ENCODE measurements at regions not wholly inside any gene's neighbourhood (a gene's known extent, or its start where the extent isn't known, plus 50 kb on each side); places are given as distances from the start of the nearest gene placed in this dataset.

- TF ChIP-seq, protein P1, sequence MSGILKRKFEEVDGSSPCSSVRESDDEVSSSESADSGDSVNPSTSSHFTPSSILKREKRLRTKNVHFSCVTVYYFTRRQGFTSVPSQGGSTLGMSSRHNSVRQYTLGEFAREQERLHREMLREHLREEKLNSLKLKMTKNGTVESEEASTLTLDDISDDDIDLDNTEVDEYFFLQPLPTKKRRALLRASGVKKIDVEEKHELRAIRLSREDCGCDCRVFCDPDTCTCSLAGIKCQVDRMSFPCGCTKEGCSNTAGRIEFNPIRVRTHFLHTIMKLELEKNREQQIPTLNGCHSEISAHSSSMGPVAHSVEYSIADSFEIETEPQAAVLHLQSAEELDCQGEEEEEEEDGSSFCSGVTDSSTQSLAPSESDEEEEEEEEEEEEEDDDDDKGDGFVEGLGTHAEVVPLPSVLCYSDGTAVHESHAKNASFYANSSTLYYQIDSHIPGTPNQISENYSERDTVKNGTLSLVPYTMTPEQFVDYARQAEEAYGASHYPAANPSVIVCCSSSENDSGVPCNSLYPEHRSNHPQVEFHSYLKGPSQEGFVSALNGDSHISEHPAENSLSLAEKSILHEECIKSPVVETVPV (CRISPR knock-in tag; IDR thresholded peaks at IDR 0.05): no peak
- TF ChIP-seq ISL1 (CRISPR knock-in tag; IDR thresholded peaks at IDR 0.05) (no peak), ZFP3 (CRISPR knock-in tag; IDR thresholded peaks at IDR 0.05) (no peak), SNAI2 (CRISPR knock-in tag; IDR thresholded peaks at IDR 0.05) (no peak), TOX (CRISPR knock-in tag; IDR thresholded peaks at IDR 0.05; ENCODE audit: borderline replicate concordance) (no peak)
- ATAC-seq: no peak
Measured at GRCh38 chr22:19648419-19648929, 65.8 kb upstream of the SEPTIN5 start.

DNA sequence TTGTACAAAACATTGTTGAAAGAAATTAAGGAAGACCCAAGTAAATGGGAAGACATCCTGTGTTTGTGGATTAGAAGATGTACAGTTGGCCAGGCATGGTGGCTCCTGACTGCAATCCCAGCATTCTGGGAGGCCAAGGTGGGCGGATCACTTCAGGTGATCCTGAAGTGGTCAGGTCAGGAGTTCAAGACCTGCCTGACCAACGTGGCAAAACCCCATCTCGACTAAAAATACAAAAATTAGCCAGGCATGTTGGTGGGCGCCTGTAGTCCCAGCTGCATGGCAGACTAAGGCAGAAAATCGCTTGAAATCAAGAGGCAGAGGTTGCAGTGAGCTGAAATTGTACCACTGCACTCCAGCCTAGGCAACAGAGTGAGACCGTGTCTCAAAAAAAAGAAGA, 62.0 kb upstream of the SEPTIN5 start:
- no peak for ATAC-seq
- no peak for TF ChIP-seq CSDC2 (CRISPR knock-in tag; IDR thresholded peaks at IDR 0.05)
- TF ChIP-seq ZFP3 (CRISPR knock-in tag; IDR thresholded peaks at IDR 0.05): no peak
- TF ChIP-seq, protein P2, sequence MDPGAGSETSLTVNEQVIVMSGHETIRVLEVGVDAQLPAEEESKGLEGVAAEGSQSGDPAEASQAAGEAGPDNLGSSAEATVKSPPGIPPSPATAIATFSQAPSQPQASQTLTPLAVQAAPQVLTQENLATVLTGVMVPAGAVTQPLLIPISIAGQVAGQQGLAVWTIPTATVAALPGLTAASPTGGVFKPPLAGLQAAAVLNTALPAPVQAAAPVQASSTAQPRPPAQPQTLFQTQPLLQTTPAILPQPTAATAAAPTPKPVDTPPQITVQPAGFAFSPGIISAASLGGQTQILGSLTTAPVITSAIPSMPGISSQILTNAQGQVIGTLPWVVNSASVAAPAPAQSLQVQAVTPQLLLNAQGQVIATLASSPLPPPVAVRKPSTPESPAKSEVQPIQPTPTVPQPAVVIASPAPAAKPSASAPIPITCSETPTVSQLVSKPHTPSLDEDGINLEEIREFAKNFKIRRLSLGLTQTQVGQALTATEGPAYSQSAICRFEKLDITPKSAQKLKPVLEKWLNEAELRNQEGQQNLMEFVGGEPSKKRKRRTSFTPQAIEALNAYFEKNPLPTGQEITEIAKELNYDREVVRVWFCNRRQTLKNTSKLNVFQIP (CRISPR knock-in tag; IDR thresholded peaks at IDR 0.05; ENCODE audit: borderline replicate concordance, low read depth): no peak
- no peak for TF ChIP-seq ZNF8 (CRISPR knock-in tag; IDR thresholded peaks at IDR 0.05)
- no peak for TF ChIP-seq ZNF565 (CRISPR knock-in tag; conservative IDR thresholded peaks at IDR 0.05; ENCODE audit: low read depth)
- TF ChIP-seq ISL1 (CRISPR knock-in tag; IDR thresholded peaks at IDR 0.05): no peak
- no peak for TF ChIP-seq ZC3H10 (CRISPR knock-in tag; IDR thresholded peaks at IDR 0.05)
- TF ChIP-seq, protein P3, sequence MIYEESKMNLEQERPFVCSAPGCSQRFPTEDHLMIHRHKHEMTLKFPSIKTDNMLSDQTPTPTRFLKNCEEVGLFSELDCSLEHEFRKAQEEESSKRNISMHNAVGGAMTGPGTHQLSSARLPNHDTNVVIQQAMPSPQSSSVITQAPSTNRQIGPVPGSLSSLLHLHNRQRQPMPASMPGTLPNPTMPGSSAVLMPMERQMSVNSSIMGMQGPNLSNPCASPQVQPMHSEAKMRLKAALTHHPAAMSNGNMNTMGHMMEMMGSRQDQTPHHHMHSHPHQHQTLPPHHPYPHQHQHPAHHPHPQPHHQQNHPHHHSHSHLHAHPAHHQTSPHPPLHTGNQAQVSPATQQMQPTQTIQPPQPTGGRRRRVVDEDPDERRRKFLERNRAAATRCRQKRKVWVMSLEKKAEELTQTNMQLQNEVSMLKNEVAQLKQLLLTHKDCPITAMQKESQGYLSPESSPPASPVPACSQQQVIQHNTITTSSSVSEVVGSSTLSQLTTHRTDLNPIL (CRISPR knock-in tag; IDR thresholded peaks at IDR 0.05; ENCODE audit: low read depth): no peak

DNA sequence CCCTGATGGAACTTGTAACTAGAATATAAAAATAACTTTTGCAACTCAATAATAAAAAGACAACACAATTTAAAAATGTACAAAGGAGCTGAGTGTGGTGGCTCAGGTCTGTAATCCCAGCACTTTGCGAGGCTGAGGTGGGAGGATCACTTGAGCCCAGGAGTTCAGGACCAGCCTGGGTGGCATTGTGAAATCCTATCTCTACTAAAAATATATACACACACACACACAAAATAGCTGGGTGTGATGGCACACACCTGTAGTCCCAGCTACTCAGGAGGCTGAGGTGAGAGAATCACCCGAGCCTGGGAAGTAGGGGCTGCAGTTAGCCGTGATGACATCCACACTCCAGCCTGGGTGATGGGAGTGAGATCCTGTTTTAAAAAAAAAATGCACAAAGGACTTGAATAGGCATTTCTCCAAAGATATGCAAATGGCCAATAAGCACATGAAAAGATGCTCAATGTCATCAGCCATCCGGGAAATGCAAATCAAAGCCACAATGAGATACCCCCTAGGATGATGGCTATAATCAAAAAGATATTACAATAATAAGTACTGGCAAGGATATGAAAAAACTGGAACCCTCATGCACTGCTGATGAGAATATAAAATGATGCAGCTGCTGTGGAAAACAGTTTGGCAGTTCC, 59.8 kb upstream of the SEPTIN5 start:
- ATAC-seq: no peak
- TF ChIP-seq TCF4 (CRISPR knock-in tag; IDR thresholded peaks at IDR 0.05; ENCODE audit: borderline replicate concordance): no peak
- TF ChIP-seq ZNF70 (CRISPR knock-in tag; IDR thresholded peaks at IDR 0.05): no peak
- TF ChIP-seq TSHZ2 (CRISPR knock-in tag; IDR thresholded peaks at IDR 0.05): no peak
- TF ChIP-seq TOX (CRISPR knock-in tag; IDR thresholded peaks at IDR 0.05; ENCODE audit: borderline replicate concordance): no peak

- ATAC-seq: no peak
- TF ChIP-seq, protein P1 (CRISPR knock-in tag; IDR thresholded peaks at IDR 0.05): no peak
- TF ChIP-seq TCF4 (CRISPR knock-in tag; IDR thresholded peaks at IDR 0.05; ENCODE audit: borderline replicate concordance): no peak
- TF ChIP-seq, protein P2 (CRISPR knock-in tag; IDR thresholded peaks at IDR 0.05; ENCODE audit: borderline replicate concordance, low read depth): no peak
Measured at GRCh38 chr22:19655399-19655798, 58.9 kb upstream of the SEPTIN5 start.

Measured in SK-N-SH treated with all-trans-retinoic acid at 6 μM for 48 hours (cell line).